Dermis microvascular lymphatic vessel endothelial cell (primary cell): ENCODE measurements at regions not wholly inside any gene's neighbourhood (a gene's known extent, or its start where the extent isn't known, plus 50 kb on each side); places are given as distances from the start of the nearest gene placed in this dataset.
"Not testable (repeated sequence)": the region's sequence is repeated elsewhere in the genome, so short reads cannot be mapped to it uniquely, and the experiment has no call there.

Experiments
- DNase-seq, 2 donors: peaks; one replicate each; pipeline versions ENCODE4 v3.0.0 to v3.0.0-alpha.2; 2010; ENCODE audit warnings: low read depth in 2 of 2

DNA sequence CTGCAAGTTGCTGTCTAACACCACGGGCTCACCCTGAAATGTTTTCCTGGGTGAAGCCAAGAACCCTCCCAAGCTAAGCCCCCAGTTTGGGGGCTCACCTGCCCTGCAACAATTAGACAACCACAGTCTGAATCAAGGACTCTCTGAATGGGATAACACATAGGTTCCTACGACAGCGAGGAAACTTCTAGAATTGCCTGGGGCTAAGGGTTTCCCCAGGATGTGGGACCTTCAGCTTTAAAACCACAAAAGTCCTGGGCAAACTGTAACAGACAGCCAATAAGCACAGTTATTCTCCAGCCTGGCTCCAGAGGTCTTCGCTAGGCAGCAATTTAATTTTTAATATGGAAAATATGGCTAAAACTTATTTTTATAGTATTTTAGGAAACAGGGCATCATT lies 162.6 kb downstream of the PRKX start:
- no peak for DNase-seq

DNA sequence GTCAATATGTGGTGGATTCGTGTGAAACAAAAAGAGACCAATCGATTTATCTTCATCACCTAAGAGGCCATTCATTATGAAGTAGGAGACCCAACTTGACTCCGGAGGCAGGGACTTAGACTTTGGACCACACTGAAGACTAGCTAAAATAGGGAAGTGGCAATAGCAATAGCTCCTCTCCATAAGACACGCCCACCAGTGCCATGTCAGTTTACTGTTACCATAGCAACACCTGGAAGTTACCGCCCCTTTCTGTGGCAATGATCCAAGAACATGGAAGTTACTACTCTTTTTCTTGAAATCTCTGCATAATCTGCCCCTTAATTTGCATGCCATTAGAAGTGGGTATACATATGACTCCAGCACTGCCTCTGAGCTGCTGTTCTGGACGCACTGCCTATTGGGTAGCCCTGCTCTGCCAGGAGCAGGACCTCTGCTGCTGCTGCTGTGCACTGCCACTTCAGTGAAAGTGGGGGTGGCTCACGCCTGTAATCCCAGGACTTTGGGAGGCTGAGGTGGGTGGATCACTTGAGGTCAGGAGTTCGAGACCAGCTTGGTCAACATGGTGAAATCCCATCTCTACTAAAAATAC lies 163.2 kb downstream of the PRKX start:
- DNase-seq, result peak in 1 of 2 donors; percentile 0

DNA sequence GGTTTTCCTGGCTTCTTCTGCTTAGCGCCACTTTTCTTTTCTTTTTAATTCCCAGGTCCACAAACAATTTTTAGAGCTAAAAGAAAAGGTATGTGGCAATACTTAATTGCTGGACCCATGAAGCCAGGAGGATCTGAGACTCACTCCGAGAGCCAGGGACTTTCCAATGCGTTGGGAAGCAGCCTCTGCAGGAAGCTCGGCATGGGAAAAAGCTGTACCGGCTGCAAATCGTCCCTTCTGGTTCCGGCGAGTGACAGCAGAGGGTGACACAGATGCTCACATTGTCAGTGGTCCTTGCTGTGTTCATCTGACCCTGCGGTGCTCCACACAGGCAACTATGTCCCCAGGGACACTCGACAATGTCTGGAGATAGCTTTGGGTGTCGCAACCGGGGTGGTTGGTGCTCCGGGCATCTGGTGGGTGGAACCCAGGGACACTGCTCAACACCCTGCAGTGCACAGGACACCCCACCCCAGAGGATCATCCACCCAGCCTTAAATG lies 164.0 kb downstream of the PRKX start:
- peak in 1 of 2 donors; percentile 11 for DNase-seq

DNA sequence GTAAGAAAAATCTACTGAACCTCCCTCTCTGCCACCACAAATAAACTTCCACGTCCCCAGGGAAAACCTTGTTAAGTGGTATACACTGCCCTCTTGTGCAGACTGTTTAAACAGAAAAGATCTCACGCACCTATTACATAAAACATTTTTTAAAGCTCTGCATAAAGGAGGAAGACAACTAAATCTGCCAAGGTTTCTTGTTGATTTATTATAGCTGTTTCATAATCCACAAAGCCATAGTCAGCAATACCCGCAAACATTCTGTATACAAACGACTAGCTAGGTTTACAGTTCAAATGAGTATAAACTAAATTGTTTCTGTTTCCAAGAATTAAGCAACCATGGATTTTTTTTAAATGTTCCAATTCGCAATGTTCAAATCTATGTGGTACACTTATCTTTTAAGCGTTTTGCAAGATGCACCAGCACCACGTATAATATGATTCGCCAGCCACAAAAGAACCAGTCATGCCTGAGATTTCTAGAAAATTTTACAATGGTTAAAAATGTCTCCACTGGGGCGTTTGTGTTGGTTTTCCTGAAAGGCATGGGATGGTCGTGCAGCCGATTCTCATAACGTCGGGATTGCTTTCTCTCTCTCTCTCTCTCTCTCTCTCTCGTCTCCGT lies 164.6 kb downstream of the PRKX start:
- DNase-seq, result peak in 1 of 2 donors; percentile 37

DNA sequence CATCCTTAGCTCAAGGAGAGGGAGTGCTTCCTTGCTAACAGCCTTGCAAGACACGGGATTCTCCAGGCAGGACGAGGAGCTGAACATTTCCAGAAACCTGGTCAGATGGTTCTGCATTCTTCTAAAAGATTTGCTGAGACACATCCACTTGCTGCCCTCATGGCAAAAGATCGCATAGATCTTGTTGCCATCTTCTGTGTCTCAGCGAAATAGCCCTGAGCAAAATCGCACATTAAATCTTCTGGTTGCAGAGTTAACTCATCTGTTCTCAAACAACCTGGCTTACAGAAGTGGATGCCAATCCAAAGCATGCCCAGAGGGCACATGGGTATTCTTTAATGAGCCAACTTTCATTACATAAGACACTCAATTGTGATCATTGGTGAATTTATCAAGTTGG lies 167.5 kb downstream of the PRKX start:
- no peak for DNase-seq

DNA sequence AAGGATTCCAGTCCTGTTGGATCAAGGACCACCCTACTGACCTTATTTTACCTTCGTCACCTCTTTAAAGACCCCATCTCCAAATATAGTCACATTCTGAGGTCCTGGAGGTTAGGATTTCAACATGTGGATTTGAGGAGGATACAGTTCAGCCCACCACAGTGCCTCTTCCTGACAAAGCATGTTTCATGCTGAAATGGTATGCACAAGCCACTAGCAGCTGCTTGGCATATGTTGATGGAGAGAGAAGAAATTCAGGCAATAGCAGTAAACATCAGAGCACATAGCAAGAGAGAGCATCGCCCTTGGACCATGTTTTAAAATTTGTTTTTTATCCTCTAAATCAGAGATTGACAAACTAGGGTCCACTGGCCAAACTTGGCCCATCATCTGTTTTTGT lies 172.1 kb downstream of the PRKX start:
- no peak for DNase-seq

DNA sequence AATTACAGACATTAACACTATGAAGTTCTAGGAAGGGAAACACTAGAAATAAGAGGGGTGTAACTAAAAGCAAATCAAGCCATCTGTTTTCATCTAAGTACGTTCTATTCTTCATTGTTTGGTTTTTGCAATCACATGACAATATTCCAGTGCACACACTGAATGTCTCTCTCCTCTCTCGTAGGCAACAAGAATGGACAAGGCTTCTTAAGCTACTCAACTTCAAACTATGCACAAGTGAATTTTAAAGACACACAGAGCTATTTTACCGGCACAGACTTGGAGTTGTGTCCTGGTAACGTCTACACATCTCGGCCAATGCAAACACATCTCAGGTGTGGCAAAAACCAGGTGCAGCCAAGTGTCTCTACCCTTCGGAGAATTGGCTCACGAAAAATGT lies 173.3 kb downstream of the PRKX start:
- DNase-seq, result no peak

DNA sequence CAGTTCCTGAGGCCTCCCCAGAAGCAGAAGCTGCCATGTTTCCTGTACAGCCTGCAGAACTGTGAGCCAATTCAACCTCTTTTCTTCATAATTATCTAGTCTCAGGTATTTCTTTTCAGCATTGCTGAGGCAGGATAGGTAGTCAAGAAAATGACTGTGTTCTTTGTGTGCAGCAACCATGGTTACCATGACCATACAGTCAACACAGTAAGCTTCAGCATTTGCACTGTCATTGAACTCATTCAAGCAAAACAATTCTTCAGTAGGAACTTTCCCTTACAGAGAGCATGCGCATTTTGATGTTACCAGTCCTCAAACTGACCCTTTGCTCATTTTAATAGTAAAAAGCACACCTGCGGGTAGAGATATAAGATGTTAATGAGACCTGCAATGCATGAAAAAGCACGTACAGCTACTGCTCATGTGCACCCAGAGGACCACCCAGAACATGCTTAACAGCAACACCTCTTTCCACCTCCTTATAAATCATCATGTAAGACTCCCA lies 180.8 kb downstream of the PRKX start:
- DNase-seq, result no peak

DNA sequence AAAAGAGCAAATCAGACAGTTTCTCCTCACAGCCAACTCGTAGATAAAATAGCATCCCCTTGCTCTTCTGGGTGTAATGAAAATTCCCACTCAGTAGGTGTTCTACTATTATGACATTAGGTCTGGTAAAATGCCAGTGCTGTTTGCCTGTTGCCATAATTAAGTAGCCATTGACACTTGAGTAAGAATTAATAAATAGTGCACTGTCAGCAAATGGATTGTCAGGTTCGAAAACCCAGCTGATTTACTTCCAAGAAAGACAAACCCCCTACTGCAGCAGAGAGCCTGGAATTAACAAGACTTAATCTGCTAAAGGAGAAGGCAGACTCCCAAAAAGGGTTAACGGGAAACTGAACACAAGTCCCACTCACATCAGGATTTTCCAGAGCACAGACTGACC lies 182.0 kb downstream of the PRKX start:
- DNase-seq, result not testable (repeated sequence)

DNA sequence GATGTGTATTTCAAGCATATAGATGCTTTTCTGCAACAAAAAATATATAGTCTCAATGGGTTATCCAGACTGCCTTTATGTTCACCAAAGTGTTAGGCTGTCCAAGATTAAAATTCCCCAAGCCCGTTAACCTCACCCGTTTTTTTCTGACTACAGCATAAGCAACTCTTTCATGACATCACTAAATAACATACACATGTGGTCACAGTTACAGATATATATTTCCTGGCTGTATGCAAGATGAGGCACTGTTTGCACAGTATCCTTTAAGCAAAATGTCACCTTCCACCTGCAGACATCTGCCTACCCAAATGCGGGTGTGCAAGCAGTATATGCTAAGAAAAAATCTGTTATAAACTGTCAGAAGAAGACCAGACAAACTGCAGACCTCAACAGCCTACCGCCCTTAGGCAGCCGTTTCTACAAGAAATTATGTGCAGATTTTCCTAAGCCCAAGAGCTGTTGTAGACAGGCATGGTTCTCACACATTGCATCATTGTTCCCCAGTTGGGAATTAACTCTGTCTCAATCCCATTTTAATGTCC lies 183.1 kb upstream of the MXRA5 start:
- DNase-seq, result no peak

DNA sequence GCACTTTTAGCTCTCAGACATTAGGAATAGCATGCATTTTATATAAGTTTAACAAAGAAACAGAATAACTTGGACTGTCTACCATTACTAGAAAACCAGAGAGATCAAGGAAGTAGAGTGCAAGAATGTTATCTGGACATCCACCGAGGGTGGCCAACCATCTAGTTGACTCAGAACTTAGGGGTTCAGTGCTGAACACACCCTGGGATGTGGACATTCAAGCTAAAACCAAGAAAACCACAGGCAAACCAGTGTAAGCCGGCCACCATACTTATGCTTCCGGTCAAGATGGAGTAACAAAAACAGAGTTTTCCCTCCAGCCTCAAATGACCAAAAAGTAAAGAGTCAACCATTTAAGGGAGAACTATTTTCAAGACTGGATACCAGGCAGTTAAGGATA lies 181.4 kb upstream of the MXRA5 start:
- no peak for DNase-seq

DNA sequence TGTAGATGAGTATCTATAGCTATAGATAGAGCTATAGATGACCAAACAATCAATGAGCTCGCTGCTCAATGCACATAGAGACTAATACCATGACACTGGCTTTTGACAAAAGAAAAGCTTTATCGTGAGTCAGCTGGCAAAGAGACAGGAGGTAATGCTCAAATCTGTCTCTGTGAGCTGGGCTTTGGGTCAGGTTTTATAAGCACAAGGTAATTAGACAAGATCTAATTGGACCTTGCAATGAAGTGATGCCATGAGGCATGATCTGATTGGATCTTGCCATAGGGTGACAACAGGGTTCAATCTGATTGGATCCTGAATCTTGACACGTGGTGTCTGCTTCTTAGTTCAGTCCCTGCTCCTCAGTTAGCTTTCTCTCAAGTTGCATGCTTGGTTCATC lies 180.7 kb upstream of the MXRA5 start:
- DNase-seq, result no peak

DNA sequence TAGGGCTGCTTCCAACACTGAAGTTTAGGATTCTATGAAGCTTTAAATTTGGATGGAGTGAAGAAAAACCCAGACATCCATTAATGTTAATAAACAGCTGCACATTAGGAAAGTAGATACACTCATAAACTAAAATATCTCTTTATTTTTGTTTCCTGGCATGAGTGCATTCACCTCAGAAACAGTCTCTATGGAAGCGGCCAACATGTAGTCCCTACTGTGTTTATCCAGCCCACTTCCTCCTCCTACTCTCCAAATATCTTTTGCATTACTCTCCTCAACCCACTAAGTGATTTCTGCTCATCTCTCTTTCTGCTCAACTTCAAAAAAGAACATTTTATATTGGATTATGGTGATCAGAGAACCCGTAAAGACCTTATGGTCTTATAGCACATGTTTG lies 180.3 kb upstream of the MXRA5 start:
- no peak for DNase-seq

DNA sequence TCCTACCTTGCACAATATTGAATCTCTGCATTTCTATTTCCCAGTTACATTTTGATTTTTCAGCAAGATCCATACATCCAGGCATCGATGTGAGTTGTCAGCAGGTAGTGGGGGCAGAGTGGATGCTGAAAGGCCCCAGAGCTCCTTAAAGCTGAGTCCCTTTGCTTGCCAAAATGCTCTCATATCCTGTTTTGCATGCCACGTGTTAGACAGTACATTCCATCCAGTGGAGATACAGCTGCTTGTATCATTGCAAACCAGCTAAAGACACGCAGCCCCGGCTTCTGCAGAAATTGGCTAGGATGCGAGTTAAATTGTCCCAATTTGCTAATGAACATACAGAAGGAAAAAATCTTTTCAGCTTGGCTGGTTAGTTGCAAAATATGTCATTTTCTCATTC lies 179.6 kb upstream of the MXRA5 start:
- no peak for DNase-seq

DNA sequence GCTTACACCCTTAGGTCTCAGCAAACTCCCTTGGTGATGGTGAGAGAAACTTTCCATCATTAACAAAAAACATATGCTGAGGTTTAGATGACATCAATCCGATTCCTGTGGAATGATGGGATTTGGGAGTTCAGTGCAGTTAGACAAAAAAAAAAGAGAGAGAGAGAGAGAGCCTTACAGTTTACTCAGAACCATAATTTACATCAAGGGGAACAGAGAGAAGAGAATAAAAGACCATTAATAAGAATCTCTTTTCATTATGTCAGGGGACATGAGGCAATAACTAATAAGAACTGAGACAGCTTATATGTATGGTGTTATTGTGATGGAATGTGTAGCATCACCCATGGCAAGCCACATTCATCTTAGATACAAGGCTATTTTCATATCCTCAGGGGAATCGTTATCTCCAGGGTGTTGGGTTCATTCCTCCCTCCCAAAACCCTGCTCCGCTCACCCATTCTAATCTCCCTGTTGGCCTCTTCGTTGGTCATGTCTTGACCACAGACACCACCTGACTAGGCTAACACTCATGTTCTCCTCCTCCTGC lies 175.7 kb upstream of the MXRA5 start:
- no peak for DNase-seq

DNA sequence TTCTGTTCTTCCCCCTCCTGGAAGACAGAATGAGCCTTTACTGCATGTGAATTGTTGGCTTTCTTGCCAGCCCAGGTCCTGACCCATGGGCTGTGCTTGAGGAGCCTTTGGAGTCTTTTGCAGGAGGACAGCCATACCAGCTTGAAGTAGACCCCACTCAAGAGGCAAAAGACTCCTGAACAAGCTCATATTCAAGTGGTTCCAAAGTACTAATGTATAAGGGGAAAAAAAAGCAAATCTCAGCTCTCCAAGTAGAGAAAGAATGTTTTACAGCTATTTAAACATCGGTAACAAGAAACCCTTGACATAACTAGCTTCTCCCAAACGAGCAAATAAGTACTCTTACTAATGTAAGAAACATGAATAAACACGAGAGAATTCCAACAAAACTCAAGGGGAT lies 174.9 kb upstream of the MXRA5 start:
- DNase-seq, result no peak

DNA sequence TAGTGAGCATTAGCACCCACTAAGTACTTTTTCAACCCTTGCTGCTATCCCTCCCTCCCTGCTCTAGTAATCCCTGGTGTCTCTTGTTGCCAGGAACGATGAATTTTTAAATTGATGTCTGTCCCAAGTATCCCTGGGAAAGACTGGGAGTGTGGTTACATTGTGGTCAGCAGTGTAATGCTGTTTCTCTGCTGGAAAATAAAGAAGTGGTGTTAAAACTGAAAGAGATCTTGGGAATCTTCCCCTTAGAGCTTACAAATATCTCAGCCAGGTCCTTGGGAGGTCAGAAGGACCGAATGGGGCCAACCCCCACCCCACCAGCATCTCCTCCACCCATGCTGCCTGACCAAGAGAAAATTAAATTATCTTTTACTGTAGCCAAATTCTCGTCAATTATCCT lies 174.5 kb upstream of the MXRA5 start:
- no peak for DNase-seq

DNA sequence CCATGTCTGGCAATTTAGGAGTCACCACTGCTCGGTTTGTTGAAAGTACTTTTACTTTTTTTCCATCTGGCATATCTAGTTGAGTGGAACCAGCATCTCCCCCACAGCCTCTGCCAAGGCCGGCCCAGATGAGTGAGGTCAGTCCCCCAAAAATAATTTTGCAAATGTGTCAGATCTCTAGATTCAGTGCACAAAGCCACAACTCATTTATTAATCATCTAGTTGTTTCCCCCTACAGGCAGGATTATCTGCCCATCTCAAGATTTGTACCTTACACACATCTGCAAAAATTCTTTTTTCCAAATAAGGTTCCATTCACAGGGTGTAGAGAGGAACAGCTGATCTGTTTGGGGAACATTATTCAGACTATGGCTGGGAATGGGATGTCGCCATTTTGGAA lies 174.0 kb upstream of the MXRA5 start:
- DNase-seq, result no peak

DNA sequence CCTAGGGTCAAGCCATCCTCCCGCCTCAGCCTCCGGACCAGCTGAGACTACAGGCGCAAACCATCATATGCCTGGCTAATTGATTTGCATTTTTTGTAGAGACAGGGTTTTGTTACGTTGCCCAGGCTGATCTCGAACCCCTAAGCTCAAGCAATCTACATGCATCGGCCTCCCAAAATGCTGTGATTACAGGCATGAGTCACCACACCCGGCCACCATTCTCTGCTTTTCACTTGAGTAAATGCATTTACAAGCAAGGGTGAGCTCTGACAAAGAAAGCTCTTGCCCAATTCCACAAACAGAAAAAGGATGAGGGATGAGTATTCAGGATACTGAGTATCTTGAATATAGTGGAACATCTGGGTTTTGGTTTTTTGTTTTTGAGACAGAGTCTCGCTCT lies 172.9 kb upstream of the MXRA5 start:
- not testable (repeated sequence) for DNase-seq

DNA sequence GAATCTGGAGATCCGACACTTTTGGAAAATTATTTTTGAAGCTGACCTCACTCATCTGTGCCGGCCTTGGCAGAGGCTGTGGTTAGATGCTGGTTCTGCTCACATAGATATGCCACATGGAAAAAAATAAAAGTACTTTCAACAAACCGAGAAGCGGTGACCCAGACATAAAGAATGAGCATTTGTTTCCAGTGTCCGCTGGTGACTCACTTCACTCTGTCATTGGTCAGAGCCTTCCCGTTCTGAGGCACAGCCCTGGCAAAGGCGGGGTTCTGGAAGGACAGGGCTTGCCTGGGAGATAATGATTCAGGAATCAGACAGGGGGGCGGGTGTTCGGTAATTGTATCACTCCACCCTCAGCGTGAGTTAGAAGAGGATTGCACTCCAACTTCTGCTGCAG lies 172.4 kb upstream of the MXRA5 start:
- DNase-seq, result no peak

DNA sequence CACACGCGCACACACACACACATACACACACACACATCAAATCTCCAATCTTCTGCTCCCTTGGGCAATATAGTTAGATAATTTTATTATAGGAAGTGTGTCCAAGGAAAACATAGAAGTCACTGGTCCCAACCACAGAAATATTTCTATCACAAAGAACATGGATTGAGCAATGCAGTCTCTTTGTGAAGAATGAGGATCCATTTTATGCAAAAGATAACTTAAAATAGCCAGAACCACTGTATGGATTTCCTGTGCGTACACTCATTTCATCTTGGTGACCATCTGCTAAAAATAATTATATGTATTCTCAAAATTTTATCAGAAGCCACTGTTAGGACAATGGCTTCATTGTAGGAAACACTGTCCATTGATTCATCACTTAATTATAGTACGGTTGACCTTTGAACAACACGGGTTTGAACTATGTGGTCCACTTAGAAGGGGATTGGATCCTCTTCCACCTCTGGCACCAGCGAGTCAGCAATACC lies 169.6 kb upstream of the MXRA5 start:
- no peak for DNase-seq

DNA sequence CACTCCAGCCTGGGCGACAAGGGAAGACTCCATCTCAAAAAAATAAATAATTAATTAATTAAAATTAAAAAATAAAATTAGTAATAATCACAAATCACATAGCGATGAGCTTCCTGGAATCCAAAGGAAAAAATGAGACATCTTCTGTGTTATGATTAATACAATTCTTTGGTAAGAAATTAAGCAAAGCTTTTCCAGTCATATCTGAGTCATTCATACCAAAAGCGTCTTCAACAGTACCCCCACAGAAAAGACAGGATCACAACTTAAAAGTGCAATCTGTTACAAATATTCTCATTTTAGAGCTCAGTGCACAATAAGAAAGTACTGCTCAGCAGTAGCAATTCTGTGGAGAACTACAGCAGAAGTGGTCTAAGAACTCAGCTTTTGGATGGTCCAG lies 168.5 kb upstream of the MXRA5 start:
- DNase-seq, result no peak

DNA sequence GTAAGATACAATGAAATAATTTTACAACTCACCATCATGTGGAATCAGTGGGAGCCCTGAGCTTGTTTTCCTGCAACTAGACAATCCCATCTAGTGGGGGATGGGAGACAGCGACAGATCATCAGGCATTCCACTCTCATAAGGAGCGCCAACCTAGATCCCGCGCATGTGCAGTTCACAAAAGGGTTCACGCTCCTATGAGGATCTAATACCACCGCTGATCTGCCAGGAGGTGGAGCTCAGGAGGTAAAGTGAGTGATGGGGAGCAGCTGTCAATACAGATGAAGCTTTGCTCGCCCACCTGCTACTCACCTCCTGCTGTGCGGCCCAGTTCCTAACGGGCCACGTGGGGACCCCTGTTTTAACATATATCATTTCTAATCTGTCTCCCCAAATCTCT lies 165.7 kb upstream of the MXRA5 start:
- not testable (repeated sequence) for DNase-seq
